Erythroblast (primary cell): ENCODE measurements at regions not wholly inside any gene's neighbourhood (a gene's known extent, or its start where the extent isn't known, plus 50 kb on each side); places are given as distances from the start of the nearest gene placed in this dataset.

ENCODE experiments used
- GATA1 ChIP-seq: IDR thresholded peaks from 2 replicates; pipeline ENCODE4 v1.6.1; 2011; ENCODE audit warnings: low read depth, mild to moderate bottlenecking, control low read depth, low read length, moderate library complexity
- POLR2A ChIP-seq: IDR thresholded peaks from 2 replicates; pipeline ENCODE4 v1.6.1; 2011; ENCODE audit warnings: mild to moderate bottlenecking, low read length

GRCh38 chr6:131363947-131364834, 208.8 kb upstream of the ARG1 start:
- TF ChIP-seq POLR2A (no peak), GATA1 (no peak)
